ENCODE measurements at regions not wholly inside any gene's neighbourhood (a gene's known extent, or its start where the extent isn't known, plus 50 kb on each side); places are given as distances from the start of the nearest gene placed in this dataset.
A peak's percentile ranks its signal among the peaks of the same experiment; 100 is the strongest.

GRCh38 chr5:36494841-36495601 is 111.4 kb upstream of the SLC1A3 start (continued):
- TF ChIP-seq ELK1 (IDR thresholded peaks at IDR 0.05; ENCODE audit: borderline replicate concordance, low read depth, low read length), result no peak

DNA sequence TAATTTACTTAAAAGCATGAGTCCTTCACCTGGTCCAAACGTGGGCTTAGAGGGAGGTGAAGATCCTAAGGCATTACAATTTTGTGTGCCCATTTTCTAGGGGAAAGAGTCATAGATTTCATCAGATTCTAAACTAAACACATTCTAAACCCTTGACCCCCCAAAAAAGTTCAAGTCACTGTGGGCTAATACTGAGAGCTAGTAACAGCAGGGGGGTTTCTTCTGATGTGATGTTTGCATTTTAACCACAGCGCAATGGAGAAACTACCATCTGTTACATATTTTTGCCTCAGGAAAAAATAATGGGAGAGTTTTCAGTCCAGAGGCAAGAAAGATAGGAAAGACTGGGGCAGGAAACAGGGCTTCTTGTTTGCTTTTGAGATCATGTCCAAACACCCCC is 110.8 kb upstream of the SLC1A3 start:
- H3K79me1 ChIP-seq (ENCODE audit: low read depth in 1 of 2, low read length in 2 of 2), result no peaks in the 10 kb centered on the region
- H4K8ac ChIP-seq (ENCODE audit: low read depth in 2 of 2, low read length in 2 of 2), result no peak overlapping the region
- no peak overlapping the region for H4K91ac ChIP-seq (ENCODE audit: insufficient read depth, low read depth, low read length)
- H3K4ac ChIP-seq (ENCODE audit: low read depth, low read length), result peak overlapping the region; percentile 1; the same call in 1 of the 2 replicates
- no peak overlapping the region for H3K18ac ChIP-seq (ENCODE audit: low read depth, low read length)
- H3K56ac ChIP-seq (ENCODE audit: extremely low read depth, insufficient read depth, low read length), result no peak overlapping the region
- peaks cover 19% of the 10 kb centered on the region for H3K27me3 ChIP-seq (ENCODE audit: control insufficient read depth, insufficient read depth, low read length)
- H3K27ac ChIP-seq (ENCODE audit: insufficient read depth, low read length), result no peak overlapping the region
- BruUV-seq (replicated peaks), result no TSS peak
- H2AK5ac ChIP-seq (ENCODE audit: low read depth, low read length), result no peak overlapping the region
- in situ Hi-C loops (cut with MboI; ENCODE audit: low sequenced_read_pairs), result no loop called here
- H3K14ac ChIP-seq (replicated peaks; ENCODE audit: low read depth, low read length), result no peak overlapping the region; the same call in 1 of the 2 replicates
- ATAC-seq (ENCODE audit: low read depth), result no peak
- POLR2A ChIA-PET (ENCODE audit: unreplicated experiment), result no interaction called here
- intact Hi-C loops (cut with micrococcal nuclease), result no loop called here
- H3K4me1 ChIP-seq (ENCODE audit: control insufficient read depth, insufficient read depth, low read length), result peaks cover 4% of the 10 kb centered on the region; the same call in 1 of the 2 replicates
- H2BK20ac ChIP-seq (ENCODE audit: low read depth, low read length), result no peak overlapping the region
- no peaks in the 10 kb centered on the region for H3K9me3 ChIP-seq (ENCODE audit: control insufficient read depth, insufficient read depth, low read length)
- no peak overlapping the region for H3K9ac ChIP-seq (ENCODE audit: low read depth, low read length)
- peaks cover 8% of the 10 kb centered on the region; the same call in 1 of the 2 replicates for H3K9me1 ChIP-seq (ENCODE audit: insufficient read depth, low read length)
- no peak overlapping the region for H2AFZ ChIP-seq (replicated peaks; ENCODE audit: low read length, poor library complexity)
- dilution Hi-C loops (cut with HindIII; ENCODE audit: low sequenced_read_pairs, unreplicated experiment), result no loop called here
- no CpG with 5 or more reads among the region's 2 CpGs for WGBS, 2 experiments (ENCODE audit: extremely low coverage in 2 of 2, insufficient read length in 1 of 2)
- DNase-seq, result no peak
- no peaks in the 10 kb centered on the region for H3K36me3 ChIP-seq (ENCODE audit: control insufficient read depth, insufficient read depth, low read length)
- no peak overlapping the region for H3K4me3 ChIP-seq (ENCODE audit: insufficient read depth, low read depth, low read length)
- CTCF ChIA-PET, result no interaction called here
- no peaks in the 10 kb centered on the region for H4K20me1 ChIP-seq (ENCODE audit: insufficient read depth, low read length)
- no peak overlapping the region for H2BK15ac ChIP-seq (ENCODE audit: low read depth, low read length)
- H2AK9ac ChIP-seq (replicated peaks; ENCODE audit: low read depth, low read length, poor library complexity), result no peak overlapping the region
- no peak overlapping the region for H3K23ac ChIP-seq (ENCODE audit: low read depth, low read length)
- no peak for TF ChIP-seq MAZ (IDR thresholded peaks at IDR 0.05; ENCODE audit: borderline replicate concordance, low read depth, low read length)
- TF ChIP-seq, protein P1, sequence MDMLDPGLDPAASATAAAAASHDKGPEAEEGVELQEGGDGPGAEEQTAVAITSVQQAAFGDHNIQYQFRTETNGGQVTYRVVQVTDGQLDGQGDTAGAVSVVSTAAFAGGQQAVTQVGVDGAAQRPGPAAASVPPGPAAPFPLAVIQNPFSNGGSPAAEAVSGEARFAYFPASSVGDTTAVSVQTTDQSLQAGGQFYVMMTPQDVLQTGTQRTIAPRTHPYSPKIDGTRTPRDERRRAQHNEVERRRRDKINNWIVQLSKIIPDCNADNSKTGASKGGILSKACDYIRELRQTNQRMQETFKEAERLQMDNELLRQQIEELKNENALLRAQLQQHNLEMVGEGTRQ (IDR thresholded peaks at IDR 0.05; ENCODE audit: low read depth, low read length), result no peak
- no peak for TF ChIP-seq BHLHE40 (IDR thresholded peaks at IDR 0.05; ENCODE audit: low read depth, low read length)
- TF ChIP-seq FOS (IDR thresholded peaks at IDR 0.05; ENCODE audit: low read depth, low read length), result no peak
- TF ChIP-seq, protein P2, sequence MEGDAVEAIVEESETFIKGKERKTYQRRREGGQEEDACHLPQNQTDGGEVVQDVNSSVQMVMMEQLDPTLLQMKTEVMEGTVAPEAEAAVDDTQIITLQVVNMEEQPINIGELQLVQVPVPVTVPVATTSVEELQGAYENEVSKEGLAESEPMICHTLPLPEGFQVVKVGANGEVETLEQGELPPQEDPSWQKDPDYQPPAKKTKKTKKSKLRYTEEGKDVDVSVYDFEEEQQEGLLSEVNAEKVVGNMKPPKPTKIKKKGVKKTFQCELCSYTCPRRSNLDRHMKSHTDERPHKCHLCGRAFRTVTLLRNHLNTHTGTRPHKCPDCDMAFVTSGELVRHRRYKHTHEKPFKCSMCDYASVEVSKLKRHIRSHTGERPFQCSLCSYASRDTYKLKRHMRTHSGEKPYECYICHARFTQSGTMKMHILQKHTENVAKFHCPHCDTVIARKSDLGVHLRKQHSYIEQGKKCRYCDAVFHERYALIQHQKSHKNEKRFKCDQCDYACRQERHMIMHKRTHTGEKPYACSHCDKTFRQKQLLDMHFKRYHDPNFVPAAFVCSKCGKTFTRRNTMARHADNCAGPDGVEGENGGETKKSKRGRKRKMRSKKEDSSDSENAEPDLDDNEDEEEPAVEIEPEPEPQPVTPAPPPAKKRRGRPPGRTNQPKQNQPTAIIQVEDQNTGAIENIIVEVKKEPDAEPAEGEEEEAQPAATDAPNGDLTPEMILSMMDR (conservative IDR thresholded peaks at IDR 0.05; ENCODE audit: low read depth, low read length), result no peak
- no peak overlapping the region for H3K4me2 ChIP-seq (ENCODE audit: low read depth, low read length)
- no peak overlapping the region for H2BK5ac ChIP-seq (ENCODE audit: low read depth, low read length, poor library complexity, severe bottlenecking)
- peak overlapping the region; percentile 39; the same call in 1 of the 2 replicates for H2BK120ac ChIP-seq (ENCODE audit: low read depth, low read length)
- H4K5ac ChIP-seq (ENCODE audit: low read depth, low read length), result no peak overlapping the region

All from IMR-90 (cell line).